ENCODE measurements at regions not wholly inside any gene's neighbourhood (a gene's known extent, or its start where the extent isn't known, plus 50 kb on each side); places are given as distances from the start of the nearest gene placed in this dataset.

DNA sequence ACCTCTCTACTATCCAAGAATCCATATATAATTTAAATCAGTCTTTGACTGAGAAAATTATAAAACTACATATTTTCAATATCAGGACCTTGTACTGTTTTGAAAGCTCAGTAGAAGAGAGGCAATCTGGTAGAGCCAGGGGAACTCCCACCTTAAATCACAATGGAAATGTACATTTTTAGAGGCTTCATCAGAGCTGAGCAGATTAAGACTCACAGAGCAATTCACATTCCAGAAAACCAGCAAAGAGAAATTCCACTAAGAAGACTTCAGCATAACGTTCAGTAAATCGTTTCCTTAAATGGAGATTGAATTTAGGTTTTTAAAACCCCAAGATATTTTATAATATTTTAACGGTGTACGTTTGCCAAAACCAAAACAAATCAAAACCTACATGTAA is 227.8 kb upstream of the TRPM3 start:
- TF ChIP-seq POLR2A (IDR thresholded peaks at IDR 0.05): no peak
- TF ChIP-seq, protein P1, sequence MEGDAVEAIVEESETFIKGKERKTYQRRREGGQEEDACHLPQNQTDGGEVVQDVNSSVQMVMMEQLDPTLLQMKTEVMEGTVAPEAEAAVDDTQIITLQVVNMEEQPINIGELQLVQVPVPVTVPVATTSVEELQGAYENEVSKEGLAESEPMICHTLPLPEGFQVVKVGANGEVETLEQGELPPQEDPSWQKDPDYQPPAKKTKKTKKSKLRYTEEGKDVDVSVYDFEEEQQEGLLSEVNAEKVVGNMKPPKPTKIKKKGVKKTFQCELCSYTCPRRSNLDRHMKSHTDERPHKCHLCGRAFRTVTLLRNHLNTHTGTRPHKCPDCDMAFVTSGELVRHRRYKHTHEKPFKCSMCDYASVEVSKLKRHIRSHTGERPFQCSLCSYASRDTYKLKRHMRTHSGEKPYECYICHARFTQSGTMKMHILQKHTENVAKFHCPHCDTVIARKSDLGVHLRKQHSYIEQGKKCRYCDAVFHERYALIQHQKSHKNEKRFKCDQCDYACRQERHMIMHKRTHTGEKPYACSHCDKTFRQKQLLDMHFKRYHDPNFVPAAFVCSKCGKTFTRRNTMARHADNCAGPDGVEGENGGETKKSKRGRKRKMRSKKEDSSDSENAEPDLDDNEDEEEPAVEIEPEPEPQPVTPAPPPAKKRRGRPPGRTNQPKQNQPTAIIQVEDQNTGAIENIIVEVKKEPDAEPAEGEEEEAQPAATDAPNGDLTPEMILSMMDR (IDR thresholded peaks at IDR 0.05): no peak

All from Peyer's patch (tissue), 4 donors.